ENCODE measurements at regions not wholly inside any gene's neighbourhood (a gene's known extent, or its start where the extent isn't known, plus 50 kb on each side); places are given as distances from the start of the nearest gene placed in this dataset.
"Not testable (repeated sequence)": the region's sequence is repeated elsewhere in the genome, so short reads cannot be mapped to it uniquely, and the experiment has no call there.

DNA sequence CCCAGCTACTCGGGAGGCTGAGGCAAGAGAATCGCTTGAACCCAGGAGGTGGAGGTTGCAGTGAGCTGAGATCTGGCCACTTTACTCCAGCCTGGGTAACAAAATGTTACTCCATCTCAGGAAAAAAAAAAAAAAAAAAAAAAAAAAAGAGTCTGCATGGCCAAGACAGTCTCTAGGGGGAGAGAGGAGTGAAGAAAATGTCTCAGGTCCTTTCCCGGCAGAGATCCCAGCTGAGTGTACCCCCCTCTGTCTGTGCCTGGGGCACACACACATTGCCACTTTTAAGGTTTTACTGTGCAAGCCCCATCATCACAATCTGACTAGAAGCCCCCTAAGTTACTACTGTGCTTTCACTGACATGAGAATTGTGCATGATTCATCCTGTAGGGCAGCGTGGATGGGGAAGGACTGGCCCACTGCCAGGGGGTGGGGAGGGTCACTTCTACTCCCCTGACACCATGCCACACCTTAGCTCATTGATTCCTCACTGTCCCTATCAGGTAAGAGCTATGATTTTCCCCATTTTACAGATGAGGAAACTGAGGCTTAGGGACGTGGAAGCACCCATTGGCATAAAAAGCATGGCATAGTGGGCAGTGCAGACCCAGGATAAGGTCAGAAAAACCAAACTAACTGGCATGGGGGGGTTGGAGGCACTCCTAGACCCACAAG is 102.3 kb upstream of the LARP1 start:
- DNase-seq: no peak

DNA sequence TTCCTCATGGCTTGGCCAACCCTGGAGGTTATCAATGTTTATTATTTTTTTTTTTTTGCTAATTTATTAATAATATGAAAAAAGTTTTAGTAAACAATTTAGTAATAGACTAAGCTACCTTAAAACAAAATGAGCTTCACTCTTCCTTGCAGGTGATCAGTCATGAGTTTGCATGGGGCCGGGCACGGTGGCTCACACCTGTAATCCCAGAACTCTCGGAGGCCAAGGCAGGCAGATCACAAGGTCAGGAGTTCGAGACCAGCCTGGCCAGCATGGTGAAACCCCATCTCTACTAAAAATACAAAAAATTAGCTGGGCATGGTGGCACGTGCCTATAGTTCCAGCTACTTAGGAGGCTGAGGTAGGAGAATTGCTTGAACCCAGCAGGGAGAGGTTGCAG is 103.4 kb upstream of the LARP1 start:
- DNase-seq: not testable (repeated sequence)

DNA sequence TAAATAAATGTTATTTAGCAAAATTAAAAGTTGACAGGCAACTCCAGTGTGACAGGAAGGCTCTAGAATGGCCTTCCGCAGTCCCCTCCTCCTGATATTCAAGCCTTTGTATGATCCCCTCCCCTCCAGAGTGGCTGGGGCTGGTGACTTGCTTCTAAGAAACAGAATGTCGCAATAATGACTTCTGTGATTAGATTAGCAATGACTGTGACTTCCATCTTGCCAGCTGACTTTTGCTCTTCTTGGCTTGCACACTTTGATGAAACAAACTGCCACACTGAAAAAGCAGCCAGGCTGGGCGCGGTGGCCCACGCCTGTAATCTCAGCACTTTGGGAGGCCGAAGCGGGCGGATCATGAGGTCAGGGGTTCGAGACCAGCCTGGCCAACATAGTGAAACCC is 106.5 kb upstream of the LARP1 start:
- no peak for DNase-seq

DNA sequence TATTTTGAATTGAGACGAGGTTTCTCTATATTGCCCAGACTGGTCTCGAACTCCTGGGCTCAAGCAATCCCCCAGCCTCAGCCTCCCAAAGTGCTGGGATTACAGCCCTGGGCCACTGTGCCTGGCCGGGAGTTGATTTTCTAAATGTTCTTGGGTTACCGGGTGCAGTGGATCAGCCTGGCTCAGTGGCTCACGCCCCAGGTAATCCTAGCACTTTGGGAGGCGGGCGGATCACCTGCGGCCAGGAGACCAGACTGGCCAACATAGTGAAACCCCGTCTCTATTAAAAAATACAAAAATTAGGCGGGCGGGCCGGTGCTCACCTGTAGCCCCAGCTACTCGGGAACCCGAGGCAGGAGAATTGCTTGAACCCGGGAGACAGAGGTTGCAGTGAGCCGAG is 106.9 kb upstream of the LARP1 start:
- DNase-seq: no peak

DNA sequence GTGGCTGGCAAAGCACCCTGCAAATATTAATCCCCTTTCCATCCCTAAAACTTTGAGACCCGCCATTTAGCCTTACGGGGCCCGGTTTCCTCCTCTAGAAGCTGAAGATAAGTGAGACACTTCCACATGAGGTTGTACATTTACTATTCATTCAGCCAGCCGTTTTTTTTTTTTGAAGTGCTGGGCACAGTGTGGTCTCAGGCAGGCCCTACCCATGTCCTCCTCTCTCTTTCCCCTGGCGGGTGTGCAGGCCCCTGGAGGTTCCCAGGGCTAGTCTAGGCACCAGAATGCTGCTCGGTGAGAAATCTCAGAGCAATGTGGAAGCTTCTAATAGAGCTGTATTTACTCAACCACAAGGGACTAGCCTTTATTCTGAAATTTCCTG is 107.4 kb upstream of the LARP1 start:
- DNase-seq: no peak

DNA sequence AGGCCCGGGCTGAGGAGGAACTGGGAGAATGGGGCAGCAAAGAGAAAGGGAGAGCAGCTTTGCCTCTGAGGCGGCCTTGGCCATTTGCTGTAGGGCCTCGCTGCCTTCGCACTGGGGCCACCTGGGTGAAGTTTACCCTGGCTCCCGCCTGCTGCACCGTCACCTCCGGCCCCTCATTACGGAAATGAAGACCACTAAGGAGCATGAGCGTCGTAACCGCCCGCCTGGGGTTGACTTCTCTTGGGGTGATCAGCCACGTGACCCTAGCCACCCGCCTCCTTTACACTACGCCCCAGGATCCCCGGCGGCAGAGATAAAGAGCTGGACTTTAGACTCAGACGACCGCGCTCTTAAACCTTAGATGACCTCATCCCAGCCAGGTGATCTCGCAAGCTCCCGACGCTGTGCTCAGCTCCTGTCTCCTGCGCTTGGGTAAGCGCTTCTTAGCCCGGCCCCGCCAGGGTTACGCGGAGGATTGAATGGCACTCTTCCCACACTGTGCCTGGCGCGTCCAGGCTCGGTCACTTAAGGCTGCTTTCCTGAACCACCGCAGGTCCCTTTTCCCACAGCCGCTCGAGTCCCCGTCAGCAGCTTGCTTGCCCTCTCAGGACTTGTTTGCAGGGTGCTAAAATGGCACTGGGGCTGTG is 107.9 kb upstream of the LARP1 start:
- no peak for DNase-seq

DNA sequence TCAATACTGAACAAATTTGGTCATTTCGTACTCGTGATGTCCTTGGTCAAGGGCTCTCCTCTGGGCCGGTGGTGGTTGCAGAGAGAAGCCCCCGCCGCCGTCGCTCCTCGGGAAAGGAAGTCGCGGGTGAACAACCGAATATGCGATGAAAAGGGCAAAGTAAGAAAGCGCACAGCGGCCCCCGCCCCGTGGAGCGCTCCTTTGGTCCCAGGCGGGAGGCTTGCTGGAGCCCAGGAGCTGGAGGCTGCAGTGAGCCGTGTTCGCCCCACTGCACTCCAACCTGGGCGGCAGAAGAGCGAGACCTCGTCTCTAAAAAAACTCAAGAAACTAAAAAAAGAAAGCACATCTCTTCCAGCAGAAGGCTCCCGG is 108.4 kb upstream of the LARP1 start:
- no peak for DNase-seq

DNA sequence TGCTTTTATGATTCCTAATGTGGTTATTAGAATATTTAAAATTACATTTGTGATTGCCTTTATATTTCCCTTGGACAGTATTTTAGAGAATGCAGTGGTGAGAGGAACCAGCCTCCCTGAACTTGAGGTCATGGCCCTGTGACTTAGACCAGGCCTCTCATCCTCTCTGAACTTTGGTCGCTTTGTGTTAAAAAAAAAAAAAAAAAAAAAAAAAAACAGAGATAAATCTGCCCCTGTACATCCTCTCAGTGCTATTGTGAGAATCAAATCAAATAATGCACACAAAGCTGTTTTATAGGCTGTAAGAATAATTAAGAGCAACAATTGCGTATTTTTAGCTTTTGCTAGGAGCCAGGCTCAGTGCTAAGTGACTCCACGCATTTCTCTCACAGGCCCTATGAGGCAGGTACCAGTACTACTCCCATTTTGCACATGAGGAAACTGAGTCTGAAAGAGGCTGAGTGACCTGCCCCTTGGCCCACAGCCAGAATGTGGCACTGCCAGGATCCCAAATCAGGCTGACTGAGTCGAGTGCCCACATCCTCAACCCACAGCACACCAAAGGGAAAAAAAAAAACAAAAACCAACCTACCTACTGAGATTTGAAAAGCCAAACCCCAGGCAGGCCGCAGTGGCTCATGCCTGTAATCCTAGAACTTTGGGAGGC is 110.3 kb upstream of the LARP1 start:
- DNase-seq: no peak

DNA sequence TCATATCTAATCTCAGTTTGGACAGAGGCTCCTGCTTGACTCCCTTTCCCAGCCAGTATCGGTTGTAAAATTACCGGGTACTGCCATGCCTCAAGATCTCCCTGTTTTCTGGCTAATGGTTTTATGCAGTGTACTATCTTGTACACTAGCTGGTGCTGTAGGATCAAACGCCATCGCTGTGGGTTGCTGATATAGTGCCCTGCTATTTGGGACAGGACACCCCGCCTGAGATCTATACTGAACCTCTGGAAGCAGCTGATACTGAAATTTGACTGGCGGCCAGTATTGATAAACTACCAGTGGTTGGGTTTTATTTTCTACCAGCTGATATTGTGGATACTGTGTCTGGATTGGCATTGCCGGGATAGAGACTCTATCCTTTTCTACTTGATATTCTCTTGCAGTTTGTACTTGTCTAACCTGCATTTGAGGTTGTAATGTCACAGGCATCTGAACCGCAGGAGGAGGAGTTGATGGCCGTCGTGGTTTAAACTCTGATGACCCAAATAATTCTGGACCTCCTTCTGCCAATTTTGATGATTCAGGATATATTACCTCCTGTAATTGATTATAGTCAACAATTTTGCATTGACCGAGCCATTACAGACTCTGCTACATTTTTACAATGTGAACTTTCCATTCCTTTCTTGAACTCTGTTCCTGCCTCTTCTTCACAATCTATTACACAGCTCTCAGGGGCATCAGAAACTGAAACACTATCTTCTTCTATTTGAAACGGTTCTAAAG is 112.5 kb upstream of the LARP1 start:
- no peak for DNase-seq

DNA sequence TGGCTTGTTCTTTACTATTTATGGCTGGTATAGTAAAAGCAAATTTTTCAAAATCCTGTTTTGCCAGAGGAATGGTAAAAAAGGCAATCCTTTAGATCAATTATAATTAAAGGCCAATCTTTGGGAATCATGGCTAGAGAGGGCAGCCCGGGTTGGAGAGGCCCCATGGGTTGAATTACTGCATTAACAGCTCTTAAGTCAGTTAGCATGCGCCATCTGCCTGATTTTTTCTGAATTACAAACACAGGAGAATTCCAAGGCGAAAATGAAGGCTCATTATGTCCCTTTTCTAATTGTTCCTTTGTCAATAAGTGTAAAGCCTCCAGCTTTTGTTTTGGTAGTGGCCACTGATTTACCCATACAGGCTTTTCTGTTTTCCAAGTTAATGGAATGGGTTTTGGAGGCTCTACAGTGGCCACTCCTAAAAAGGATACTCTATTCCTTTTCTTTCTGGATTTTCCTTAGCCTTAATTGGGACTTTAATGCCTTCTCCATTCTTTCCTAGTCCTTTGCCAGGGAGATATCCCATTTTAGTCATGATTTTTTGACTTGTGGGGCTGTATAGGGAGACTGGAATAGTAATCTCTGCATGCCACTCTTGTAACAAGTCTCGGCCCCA is 114.9 kb upstream of the LARP1 start:
- DNase-seq: not testable (repeated sequence)

DNA sequence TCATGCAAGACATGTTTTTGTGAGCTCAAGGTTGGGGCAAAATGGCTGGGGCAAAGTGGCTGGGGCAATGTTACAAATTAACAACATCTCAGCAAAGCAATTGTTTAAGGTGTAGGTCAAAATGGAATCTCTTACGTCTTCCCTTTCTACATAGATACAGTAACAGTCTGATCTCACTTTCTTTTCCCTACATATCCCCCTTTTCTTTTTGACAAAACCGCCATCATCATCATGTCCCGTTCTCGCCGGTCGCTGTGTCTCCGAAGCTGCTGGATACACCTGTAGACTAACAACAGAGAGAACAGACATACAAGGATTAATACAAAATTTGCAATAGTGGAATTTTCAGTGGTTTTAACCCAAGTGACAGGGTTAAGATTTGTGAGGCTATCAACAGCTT is 118.4 kb upstream of the LARP1 start:
- DNase-seq: not testable (repeated sequence)

DNA sequence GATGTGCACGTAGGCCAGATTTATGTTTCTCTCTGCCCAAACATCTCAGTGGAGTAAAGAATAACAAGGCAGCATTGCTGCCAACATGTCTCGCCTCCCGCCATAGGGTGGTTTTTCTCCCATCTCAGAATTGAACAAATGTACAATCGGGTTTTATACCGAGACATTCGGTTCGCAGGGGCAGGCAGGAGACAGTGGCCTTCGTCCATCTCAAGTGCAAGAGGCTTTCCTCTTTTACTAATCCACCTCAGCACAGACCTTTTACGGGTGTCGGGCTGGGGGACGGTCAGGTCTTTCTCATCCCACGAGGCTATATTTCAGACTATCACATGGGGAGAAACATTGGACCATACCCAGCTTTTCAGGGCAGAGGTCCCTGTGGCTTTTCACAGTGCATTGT is 118.9 kb upstream of the LARP1 start:
- DNase-seq: not testable (repeated sequence)

DNA sequence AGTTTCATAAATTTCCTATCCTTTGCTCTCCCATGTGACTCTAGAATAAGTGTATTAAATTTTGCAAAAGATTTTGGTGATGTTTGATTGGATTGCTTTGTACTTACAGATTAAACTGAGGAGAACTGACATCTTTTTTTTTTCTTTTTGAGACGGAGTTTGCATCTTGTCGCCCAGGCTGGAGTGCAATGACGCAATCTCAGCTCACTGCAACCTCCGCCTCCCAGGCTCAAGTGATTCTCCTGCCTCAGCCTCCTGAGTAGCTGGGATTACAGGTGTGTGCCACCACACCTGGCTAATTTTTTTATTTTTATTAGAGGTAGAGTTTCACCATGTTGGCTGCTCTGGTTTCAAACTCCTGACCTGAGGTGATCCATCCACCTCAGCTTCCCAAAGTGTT is 121.4 kb upstream of the LARP1 start:
- not testable (repeated sequence) for DNase-seq

DNA sequence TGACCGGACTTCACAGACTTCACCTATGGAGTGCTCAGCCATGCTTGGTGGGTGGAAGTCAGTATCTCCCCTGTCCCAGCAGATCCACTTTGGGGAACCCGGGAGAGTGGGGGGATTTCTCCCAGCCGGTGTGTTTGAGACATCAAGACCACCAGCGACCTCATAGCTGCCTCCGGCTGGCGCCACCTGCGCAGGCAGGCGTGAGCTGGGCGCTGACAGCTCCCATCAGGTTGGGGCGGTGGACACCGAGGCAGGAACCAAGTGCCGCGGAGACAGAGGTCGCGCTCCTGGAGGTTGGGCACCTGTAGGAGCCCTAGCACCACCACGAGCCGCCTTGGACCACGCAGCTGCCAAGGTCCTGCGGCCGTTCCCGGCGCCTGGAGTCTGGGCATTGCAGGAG is 124.0 kb upstream of the LARP1 start:
- no peak for DNase-seq

DNA sequence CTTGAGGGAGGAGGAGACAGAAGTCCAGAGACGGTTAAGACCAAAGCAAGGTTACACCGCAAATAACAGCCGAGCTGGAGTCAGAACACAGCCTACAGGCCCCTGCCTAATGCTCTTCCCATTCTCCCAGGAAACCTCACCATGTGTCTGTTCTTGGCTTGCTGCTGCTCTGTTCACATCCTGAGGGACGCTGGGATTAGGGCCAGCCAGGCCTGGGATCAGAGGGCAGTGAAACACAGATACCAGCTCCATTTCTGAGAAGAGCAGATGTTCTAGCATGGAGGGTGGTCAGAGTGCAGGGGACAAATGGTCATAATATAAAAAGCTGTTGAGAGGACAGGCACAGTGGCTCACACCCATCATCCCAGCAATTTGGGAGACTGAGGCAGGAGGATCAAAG is 124.8 kb upstream of the LARP1 start:
- no peak for DNase-seq

DNA sequence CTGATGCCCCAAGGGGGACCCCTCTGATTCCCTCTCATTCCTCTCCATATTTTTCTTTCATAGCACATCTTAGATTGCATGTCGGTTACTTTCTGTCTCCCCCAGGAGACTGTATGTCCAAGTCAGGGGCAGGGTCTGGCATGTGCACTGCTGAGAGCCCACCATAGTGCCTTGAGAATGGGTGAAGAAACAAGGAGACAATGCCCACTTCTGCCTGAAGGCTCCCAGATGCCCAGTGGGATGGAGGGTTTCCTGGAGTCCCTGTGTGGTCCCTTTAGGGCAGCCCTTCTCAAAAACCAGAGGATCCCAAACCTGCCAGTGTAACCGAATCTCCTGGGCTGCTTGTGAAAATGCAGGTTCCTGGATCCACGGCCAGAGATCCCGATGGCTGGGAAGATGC is 126.5 kb upstream of the LARP1 start:
- DNase-seq: no peak

DNA sequence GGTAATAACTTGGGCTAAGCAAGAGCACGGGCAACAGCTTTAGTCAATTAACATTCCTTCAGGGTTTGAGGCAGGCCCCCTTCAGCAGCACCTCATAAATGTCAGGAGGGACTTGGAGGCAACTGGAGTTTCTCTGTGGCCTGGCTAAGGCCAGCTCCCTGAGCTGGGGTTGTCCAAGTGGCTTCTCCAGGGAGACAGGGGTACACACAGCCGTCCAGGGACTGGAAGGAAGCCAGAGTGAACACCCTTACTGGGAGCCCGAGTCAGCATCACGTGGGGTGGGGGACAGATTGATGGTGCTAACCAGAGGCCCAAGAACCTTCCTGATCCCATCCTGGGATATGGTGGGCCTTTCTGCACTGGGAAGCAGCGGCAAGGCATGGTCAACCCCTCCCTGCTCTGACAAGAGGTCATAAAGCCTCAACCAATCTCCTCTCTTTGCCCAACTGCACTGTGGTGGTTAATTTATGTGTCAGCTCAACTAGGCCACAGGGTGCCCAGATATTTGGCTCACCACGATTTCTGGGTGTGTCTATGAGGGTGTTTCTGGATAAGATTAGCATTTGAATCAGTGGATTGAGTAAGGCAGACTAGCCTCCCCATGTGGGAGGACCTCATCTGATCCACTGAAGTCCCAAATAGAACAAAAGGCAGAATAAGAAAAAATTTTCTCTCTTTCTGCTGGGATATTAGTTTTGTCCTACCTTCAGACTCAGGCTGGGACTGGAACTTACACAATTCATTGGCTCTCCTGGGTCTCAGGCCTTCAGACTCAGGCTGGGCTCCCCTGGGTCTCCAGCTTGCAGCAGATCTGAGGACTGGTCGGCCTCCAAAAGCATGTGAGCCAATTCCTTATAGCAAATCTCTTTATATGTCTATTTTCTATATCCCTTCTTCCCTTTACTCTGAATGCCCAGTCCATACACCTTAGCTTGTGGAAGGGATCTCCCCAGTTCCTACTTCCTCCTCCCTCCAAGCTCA is 127.2 kb upstream of the LARP1 start:
- DNase-seq: no peak

DNA sequence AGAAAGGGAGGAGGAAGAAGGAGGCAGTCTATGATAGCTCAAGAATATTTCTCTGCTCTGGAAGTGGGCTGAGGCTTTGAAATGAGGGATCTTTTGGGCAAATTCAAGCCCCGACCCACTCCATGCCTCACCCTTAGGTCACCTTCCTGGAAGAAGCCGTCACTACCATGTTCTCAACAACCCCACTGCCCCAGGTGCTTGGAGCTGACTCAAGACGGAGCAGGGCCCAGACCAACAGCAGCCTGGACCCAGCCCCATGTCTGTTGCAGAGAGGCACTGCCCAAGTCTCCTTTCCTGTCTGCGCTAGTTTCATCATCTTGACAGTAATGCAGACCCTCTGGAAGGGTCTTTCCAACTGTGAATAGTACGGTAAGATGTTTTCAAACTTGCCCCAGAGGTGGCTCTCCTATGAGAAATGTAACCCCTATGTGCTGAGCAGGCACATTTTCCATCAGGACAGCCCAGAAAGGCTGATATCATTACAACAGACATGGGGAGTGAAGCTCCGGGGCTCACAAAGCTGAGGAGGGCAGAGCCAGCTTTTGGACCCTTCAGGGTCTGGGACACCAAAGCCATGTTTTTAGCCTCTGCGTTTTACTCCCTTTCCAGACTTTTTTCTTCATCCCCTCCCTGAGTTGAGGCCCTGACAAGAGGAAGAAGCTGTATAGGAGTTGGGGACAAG is 128.2 kb upstream of the LARP1 start:
- no peak for DNase-seq

DNA sequence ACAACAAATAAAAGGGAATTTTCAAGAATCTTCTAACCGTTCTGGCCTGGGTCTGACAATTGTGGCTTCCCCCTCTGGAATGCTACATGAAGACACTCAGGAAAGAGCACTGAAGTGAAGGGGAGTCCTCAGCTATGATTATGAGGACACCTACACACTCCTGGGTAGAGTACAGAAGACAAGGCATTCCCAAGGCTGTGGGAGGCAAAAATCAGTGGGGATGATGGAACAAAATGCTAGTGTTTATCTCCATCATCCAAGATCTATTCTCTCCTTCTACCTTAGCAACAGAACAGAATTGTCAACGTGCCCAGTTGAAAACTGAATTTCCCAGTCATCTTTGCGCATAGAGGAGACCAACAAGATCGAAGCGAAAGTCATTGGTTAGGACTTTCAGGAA is 130.1 kb upstream of the LARP1 start:
- DNase-seq: no peak

DNA sequence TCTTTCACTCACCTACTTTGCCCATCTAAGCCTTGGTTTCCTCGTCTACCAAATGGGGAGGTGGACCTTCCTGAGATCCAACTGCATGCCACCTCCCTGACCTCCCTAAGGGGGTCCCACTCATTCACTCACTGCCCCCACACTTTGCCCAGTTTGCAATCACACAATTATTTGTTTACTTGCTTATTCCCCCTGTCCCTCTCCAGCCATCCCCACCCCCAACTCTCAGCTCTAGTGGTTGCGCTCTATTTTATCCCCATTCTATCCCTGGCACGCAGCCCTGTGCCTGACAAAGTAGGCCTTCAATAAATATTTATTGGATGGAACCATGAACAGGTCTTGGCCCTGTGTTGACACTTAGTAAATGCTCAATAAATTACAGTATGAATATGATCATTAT is 130.8 kb upstream of the LARP1 start:
- no peak for DNase-seq

DNA sequence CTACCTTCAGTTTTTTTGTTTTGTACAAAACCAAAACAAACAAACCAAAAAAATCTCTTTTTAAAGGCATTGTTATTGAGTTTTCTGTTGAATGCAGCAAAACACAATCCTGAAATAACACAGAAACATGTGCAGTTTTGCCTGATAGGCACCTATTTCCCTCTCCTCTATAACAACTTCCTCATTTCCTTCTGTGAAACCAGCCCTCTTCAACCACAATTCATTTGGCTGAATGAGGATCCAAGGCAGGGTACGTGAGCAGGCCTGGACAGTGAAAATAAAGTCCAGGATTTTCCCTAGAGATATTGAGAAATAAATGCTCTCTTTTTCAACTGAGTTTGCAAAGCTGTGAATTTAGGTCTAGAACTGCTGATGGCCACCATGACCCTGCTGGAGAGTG is 134.8 kb upstream of the LARP1 start:
- DNase-seq: no peak

DNA sequence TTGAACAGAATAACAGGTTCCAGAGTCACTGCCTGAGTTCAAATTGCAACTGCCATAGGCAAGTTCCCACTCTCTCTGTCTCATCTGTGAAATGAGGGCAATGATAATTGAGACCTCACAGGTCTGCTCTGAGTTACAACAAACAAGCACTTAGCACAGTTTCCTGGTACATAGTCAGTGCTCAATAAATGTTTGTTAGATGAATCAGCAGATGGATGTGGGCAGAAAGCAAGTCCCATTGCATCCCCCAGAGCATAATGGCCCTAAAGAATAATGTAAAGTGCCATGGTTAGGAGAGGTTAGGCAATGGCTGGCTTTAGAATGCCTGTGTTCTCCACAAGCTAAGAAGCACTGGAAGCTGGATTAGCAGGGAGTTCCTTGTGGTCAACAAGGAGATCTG is 136.5 kb upstream of the LARP1 start:
- DNase-seq: no peak
